ENCODE measurements at regions not wholly inside any gene's neighbourhood (a gene's known extent, or its start where the extent isn't known, plus 50 kb on each side); places are given as distances from the start of the nearest gene placed in this dataset.

DNA sequence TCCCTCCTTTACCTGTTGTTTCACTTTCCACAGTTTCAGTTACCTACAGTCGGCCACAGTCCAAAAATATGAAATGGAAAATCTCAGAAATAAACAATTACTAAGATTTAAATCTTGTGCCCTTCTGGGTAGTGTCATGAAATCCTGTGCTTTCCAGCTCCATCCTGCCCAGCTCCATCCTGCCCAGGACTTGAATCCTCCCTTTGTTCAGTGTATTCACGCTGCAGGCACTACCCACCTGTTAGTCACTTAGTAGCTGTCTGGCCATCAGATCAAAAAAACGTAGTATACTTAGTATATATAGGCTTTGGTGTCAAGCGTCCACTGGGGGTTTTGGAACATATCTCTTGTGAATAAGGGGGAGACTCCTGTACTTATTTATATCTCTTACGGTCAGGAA, 329.0 kb upstream of the SEMA6D start:
- Histone ChIP-seq H3K4me1 (ENCODE audit: control insufficient read depth in 4 of 4, insufficient read depth in 4 of 4, low read length in 3 of 4) (no peaks in the 10 kb centered on the region), H3K36me3 (ENCODE audit: control insufficient read depth in 4 of 4, insufficient read depth in 3 of 4, low read depth in 1 of 4, low read length in 3 of 4) (no peaks in the 10 kb centered on the region), H3K9me3 (ENCODE audit: control insufficient read depth in 4 of 4, low read length in 3 of 4) (no peaks in the 10 kb centered on the region), H3K27me3 (ENCODE audit: control insufficient read depth in 4 of 4, insufficient read depth in 4 of 4, low read length in 3 of 4) (peaks cover 0 to 2% (median 0%) of the 10 kb centered on the region in 4 donors), H3K27ac (ENCODE audit: low read depth in 1 of 2, low read length in 2 of 2) (no peak overlapping the region), H3K4me3 (ENCODE audit: low read depth in 1 of 3, low read length in 3 of 3) (no peak overlapping the region), H3K9ac (ENCODE audit: low read depth in 1 of 2, low read length in 2 of 2) (no peak overlapping the region)
- DNase-seq (ENCODE audit: low spot score), result no peak
- TF ChIP-seq SP1 (IDR thresholded peaks at IDR 0.05) (no peak), EGR1 (IDR thresholded peaks at IDR 0.05; ENCODE audit: low read depth in 2 of 2) (no peak), HNF4G (IDR thresholded peaks at IDR 0.05) (no peak), FOXA1 (IDR thresholded peaks at IDR 0.05) (no peak), HNF4A (conservative IDR thresholded peaks at IDR 0.05) (no peak), YY1 (IDR thresholded peaks at IDR 0.05) (no peak), RXRA (IDR thresholded peaks at IDR 0.05) (no peak), RAD21 (IDR thresholded peaks at IDR 0.05) (no peak), TAF1 (conservative IDR thresholded peaks at IDR 0.05) (no peak), NR2F2 (IDR thresholded peaks at IDR 0.05) (no peak), FOXA2 (IDR thresholded peaks at IDR 0.05) (no peak), JUND (IDR thresholded peaks at IDR 0.05) (no peak), GABPA (IDR thresholded peaks at IDR 0.05 in 1 of 2, conservative IDR thresholded peaks at IDR 0.05 in 1 of 2) (no peak), ATF3 (IDR thresholded peaks at IDR 0.05) (no peak)
- TF ChIP-seq, protein P1, sequence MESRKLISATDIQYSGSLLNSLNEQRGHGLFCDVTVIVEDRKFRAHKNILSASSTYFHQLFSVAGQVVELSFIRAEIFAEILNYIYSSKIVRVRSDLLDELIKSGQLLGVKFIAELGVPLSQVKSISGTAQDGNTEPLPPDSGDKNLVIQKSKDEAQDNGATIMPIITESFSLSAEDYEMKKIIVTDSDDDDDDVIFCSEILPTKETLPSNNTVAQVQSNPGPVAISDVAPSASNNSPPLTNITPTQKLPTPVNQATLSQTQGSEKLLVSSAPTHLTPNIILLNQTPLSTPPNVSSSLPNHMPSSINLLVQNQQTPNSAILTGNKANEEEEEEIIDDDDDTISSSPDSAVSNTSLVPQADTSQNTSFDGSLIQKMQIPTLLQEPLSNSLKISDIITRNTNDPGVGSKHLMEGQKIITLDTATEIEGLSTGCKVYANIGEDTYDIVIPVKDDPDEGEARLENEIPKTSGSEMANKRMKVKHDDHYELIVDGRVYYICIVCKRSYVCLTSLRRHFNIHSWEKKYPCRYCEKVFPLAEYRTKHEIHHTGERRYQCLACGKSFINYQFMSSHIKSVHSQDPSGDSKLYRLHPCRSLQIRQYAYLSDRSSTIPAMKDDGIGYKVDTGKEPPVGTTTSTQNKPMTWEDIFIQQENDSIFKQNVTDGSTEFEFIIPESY (IDR thresholded peaks at IDR 0.05), result no peak
- TF ChIP-seq, protein P2, sequence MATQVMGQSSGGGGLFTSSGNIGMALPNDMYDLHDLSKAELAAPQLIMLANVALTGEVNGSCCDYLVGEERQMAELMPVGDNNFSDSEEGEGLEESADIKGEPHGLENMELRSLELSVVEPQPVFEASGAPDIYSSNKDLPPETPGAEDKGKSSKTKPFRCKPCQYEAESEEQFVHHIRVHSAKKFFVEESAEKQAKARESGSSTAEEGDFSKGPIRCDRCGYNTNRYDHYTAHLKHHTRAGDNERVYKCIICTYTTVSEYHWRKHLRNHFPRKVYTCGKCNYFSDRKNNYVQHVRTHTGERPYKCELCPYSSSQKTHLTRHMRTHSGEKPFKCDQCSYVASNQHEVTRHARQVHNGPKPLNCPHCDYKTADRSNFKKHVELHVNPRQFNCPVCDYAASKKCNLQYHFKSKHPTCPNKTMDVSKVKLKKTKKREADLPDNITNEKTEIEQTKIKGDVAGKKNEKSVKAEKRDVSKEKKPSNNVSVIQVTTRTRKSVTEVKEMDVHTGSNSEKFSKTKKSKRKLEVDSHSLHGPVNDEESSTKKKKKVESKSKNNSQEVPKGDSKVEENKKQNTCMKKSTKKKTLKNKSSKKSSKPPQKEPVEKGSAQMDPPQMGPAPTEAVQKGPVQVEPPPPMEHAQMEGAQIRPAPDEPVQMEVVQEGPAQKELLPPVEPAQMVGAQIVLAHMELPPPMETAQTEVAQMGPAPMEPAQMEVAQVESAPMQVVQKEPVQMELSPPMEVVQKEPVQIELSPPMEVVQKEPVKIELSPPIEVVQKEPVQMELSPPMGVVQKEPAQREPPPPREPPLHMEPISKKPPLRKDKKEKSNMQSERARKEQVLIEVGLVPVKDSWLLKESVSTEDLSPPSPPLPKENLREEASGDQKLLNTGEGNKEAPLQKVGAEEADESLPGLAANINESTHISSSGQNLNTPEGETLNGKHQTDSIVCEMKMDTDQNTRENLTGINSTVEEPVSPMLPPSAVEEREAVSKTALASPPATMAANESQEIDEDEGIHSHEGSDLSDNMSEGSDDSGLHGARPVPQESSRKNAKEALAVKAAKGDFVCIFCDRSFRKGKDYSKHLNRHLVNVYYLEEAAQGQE (IDR thresholded peaks at IDR 0.05), result no peak
- TF ChIP-seq, protein P3, sequence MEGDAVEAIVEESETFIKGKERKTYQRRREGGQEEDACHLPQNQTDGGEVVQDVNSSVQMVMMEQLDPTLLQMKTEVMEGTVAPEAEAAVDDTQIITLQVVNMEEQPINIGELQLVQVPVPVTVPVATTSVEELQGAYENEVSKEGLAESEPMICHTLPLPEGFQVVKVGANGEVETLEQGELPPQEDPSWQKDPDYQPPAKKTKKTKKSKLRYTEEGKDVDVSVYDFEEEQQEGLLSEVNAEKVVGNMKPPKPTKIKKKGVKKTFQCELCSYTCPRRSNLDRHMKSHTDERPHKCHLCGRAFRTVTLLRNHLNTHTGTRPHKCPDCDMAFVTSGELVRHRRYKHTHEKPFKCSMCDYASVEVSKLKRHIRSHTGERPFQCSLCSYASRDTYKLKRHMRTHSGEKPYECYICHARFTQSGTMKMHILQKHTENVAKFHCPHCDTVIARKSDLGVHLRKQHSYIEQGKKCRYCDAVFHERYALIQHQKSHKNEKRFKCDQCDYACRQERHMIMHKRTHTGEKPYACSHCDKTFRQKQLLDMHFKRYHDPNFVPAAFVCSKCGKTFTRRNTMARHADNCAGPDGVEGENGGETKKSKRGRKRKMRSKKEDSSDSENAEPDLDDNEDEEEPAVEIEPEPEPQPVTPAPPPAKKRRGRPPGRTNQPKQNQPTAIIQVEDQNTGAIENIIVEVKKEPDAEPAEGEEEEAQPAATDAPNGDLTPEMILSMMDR (IDR thresholded peaks at IDR 0.05; ENCODE audit: low read depth, low read length, missing input control), result no peak
- TF ChIP-seq, protein P4, sequence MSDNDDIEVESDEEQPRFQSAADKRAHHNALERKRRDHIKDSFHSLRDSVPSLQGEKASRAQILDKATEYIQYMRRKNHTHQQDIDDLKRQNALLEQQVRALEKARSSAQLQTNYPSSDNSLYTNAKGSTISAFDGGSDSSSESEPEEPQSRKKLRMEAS (IDR thresholded peaks at IDR 0.05), result no peak
- 65% methylated on average over 5 of the region's 5 CpGs for WGBS
